Mononuclear cell (primary cell): ENCODE measurements at regions not wholly inside any gene's neighbourhood (a gene's known extent, or its start where the extent isn't known, plus 50 kb on each side); places are given as distances from the start of the nearest gene placed in this dataset.
"Not testable (repeated sequence)": the region's sequence is repeated elsewhere in the genome, so short reads cannot be mapped to it uniquely, and the experiment has no call there.

ENCODE experiments used
- H3K27me3 ChIP-seq: 2 replicates; pipeline ENCODE4 v1.6.0; 2011; ENCODE audit warnings: low read length, control low read depth; ENCODE audit not compliant: insufficient read depth
- H3K4me1 ChIP-seq: 2 replicates; pipeline ENCODE4 v1.5.1; 2011; ENCODE audit warnings: mild to moderate bottlenecking, low read length, control low read depth; ENCODE audit not compliant: insufficient read depth
- H3K4me3 ChIP-seq: 2 replicates; pipeline ENCODE4 v1.5.1; 2011; ENCODE audit warnings: mild to moderate bottlenecking, low read length, moderate library complexity
- H3K9me3 ChIP-seq: 2 replicates; pipeline ENCODE4 v1.5.1; 2011; ENCODE audit warnings: low read depth, mild to moderate bottlenecking, control low read depth, low read length

GRCh38 chr10:28177944-28178637 is 124.8 kb downstream of the MPP7 start:
- no peaks in the 10 kb centered on the region for H3K27me3 ChIP-seq
- H3K4me3 ChIP-seq = peak overlapping the region; percentile 5
- H3K9me3 ChIP-seq = no peaks in the 10 kb centered on the region
- H3K4me1 ChIP-seq = peaks cover 13% of the 10 kb centered on the region

- H3K4me1 ChIP-seq = peaks cover 13% of the 10 kb centered on the region
- H3K27me3 ChIP-seq, H3K9me3 ChIP-seq, H3K4me3 ChIP-seq: not testable (repeated sequence)
Observed at GRCh38 chr10:28176498-28176897, 126.4 kb downstream of the MPP7 start.

GRCh38 chr10:28172223-28172610 is 130.6 kb downstream of the MPP7 start:
- Histone ChIP-seq H3K4me3 (no peak overlapping the region), H3K9me3 (no peaks in the 10 kb centered on the region), H3K27me3 (no peaks in the 10 kb centered on the region), H3K4me1 (no peaks in the 10 kb centered on the region)

DNA sequence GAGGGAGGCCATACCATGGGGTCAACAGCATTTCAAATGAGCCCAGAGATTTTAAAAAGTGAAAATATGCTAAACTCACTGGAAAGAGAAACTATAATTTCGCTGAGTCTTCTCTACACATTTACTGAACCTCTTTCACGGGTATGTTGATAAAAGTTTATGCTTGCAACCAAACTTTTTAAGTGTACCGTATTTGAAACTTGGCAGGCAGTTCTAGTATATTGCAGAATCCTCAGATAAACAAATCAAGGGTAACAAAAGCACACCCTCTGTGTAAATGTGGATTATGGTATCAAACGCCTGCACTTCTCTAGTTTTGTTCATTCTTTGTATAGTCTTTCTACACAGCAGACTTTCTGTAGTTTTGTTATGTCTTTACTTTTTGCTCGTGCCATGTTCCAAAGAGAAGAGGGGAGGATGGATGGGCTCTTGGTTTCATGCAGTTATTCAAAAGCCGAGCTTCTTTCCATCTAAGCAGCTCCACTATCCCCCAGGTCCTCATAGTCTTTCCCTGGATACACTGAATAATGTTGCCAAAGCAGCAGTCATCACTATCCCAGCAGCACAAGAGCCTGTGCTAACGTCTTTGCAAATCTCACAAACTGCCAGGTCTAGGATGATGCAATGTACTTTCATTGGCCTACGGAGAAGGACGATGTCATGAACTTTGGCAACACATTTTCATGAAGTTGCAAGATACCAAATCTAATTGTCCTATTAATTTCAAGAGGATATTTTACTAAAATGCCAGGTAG is 131.2 kb downstream of the MPP7 start:
- Histone ChIP-seq H3K27me3 (no peaks in the 10 kb centered on the region), H3K9me3 (no peaks in the 10 kb centered on the region), H3K4me3 (no peak overlapping the region), H3K4me1 (no peaks in the 10 kb centered on the region)

DNA sequence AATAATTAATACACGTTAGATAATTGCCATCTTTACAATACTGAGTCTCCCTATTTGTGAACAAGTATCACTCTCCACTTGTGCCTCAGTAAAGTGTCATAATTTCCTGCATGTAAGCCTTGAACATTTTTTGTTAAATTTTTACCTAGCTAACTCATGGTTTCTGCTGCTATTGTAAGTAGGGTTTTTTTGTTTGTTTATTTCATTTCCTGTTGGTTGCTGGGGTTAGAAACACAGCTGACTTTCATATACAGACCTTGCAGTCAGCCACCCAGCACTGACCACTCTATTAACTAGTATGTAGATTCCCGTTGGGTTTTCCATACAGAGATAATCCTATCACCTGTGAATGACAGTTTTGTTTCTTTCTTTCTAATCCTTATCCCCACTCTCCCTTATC is 133.3 kb downstream of the MPP7 start:
- no peaks in the 10 kb centered on the region for H3K9me3 ChIP-seq
- no peaks in the 10 kb centered on the region for H3K4me1 ChIP-seq
- no peaks in the 10 kb centered on the region for H3K27me3 ChIP-seq
- no peak overlapping the region for H3K4me3 ChIP-seq

- Histone ChIP-seq H3K27me3 (no peaks in the 10 kb centered on the region), H3K9me3 (no peaks in the 10 kb centered on the region), H3K4me3 (no peak overlapping the region), H3K4me1 (no peaks in the 10 kb centered on the region)
Observed at GRCh38 chr10:28160866-28161405, 141.9 kb downstream of the MPP7 start.

DNA sequence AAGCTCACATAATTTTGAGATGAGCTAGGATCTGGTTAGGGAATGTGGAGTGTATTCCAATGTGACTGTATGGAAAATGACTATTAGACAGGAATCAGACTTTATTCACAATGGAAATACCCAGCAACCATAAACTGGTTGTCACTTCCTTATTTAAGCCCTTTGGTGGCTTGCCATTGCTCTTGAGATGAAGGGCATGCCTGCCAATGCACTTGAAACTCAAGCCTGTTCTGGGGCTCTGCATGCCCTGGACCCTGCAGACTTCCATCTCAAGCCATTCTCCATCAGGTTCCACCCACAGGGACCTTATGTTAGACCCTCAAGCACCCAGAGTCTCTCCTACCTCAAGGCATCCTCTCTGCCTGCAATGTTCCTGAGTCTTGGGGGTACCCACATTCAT is 145.5 kb downstream of the MPP7 start:
- H3K9me3 ChIP-seq = no peaks in the 10 kb centered on the region
- H3K4me1 ChIP-seq = no peaks in the 10 kb centered on the region
- no peak overlapping the region for H3K4me3 ChIP-seq
- H3K27me3 ChIP-seq = no peaks in the 10 kb centered on the region

DNA sequence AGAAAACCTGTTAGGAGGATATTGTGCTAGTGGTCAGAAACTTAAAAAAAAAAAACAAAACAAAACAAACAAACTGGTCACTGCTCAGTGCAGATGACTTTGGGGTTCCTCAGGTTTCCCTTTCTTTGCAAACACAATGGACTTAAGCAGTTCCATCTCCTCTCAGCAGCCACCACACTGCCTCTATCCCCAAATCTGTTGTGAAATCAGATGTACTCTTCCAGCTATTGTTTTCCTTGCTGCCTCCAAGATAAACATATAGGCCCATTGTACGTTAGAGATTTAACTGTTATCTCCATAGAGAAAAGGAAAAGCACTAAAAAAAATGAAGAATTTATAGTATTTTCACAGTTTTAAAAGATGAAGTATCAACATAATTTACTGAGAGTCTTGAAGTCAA is 147.1 kb downstream of the MPP7 start:
- Histone ChIP-seq H3K4me3 (no peak overlapping the region), H3K27me3 (no peaks in the 10 kb centered on the region), H3K4me1 (no peaks in the 10 kb centered on the region), H3K9me3 (no peaks in the 10 kb centered on the region)

DNA sequence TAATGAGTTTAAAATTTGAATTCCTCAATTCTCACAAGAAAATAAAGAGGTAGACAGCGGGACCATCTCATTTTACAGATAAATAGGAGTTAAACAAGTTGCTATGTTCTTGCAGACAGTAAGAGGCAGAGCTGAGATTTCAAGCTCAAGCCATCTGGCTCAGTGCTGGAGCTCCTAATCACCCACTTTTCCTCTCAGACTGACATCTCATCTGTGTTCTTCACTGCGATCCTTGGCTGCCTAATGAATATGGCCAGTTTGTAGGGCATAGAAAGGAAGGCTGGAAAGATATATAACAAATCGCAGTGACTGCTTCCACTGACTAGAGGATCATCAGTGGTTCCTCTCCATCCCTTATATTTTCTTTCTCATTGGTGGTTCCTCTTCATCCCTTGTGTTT is 151.2 kb downstream of the MPP7 start:
- Histone ChIP-seq H3K4me3 (no peak overlapping the region), H3K9me3 (no peaks in the 10 kb centered on the region), H3K27me3 (no peaks in the 10 kb centered on the region), H3K4me1 (no peaks in the 10 kb centered on the region)

DNA sequence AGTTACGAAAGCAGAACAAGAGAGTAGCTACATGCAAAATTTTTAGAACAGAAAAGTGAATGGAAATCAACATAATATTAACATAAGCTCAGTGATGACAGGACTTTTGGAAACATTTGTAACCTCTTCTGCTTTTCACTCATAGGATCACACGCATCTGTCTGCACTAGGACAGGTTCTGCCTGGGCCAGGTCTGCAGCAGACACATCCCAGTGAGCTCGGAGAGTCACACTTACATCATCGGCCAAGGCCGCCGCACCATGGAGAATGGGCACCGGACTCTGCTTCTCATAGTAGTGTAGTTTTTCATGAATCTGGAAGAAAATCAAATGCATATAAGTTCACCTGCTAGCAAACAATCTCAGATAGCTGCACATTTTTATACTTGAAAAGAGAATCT is 150.9 kb upstream of the ODAD2 start:
- no peaks in the 10 kb centered on the region for H3K9me3 ChIP-seq
- no peak overlapping the region for H3K4me3 ChIP-seq
- H3K4me1 ChIP-seq = no peaks in the 10 kb centered on the region
- no peaks in the 10 kb centered on the region for H3K27me3 ChIP-seq

DNA sequence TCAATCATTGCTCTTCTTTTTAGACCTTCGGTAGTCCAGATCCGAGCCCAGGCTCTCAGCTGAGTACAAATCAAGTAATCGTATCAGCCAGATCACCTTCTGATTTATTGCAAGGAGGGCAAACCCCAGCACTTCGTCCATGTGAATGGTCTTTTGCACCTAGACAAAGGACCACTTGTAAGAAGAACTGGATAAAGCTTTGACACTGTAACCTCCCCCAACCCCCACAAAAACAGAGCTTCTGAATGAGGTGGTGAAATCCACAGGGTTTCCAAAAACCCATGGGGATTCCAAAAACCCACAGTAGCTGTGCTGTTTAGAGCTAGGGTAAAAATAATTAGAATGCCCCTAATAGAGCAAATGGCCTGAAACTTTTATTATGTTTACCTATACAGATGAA is 148.8 kb upstream of the ODAD2 start:
- H3K4me3 ChIP-seq = no peak overlapping the region
- no peaks in the 10 kb centered on the region for H3K9me3 ChIP-seq
- H3K27me3 ChIP-seq = no peaks in the 10 kb centered on the region
- H3K4me1 ChIP-seq = no peaks in the 10 kb centered on the region

DNA sequence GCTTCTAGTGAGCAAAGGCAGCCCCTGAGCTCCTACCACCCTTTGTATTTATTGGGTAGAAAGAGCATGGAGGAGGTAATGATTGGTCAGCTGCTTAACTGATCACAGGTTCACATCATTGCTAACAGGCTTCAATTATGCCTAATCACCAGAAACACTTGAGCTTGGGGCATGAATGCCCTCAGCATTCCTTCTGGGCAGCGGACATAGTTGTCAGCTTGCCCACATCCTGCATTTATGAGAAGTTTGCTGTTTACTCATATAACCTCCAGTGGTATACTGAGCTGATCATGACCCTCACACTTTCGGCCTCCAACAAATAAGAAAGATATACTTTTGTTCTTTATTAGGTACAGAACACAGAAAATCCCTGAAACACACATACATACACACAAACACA is 140.3 kb upstream of the ODAD2 start:
- H3K4me3 ChIP-seq = no peak overlapping the region
- H3K27me3 ChIP-seq = no peaks in the 10 kb centered on the region
- no peaks in the 10 kb centered on the region for H3K4me1 ChIP-seq
- H3K9me3 ChIP-seq = peaks cover 21% of the 10 kb centered on the region

DNA sequence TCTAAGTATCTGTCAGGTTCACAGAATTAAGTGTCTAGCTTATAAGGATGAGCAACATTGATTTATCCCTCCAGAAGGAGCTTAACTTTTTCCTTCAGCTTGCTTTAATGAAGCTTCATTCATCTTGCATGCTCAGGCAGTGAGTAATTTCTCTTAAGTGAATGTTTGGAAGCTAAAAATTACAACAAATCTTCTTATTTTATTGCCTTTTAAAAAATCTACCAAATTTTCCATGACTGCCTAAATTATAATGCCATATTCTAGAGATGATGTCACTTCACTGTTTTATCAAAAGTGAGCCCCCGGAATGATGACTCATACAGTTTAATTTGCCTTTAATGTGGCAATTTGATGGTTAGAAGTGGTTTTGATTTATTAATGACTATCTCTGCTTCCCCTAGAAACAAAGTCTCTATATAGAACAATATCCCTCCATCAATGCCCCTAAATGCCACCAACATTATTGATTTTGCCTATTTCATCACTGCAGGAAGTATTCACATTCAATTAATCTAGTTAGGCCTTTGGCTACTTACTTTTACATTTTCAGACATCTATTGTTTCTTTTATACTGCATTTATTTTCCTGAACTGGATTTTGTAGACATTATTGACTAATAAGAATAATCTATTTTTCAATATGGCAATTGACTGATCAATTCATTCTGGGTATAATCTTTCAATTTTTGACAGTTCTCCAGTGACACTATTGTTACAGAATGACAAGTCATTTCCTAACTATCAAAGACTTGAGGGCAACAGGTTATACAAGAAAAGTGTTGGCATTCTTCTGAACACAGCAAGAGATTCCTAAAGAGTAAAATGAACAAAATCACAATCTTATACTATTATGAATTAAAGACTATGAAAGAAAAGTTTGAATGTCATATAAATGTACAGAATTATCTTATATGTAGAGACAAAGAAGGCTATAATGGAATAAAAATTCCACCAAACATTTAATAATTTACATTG is 139.3 kb upstream of the ODAD2 start:
- H3K27me3 ChIP-seq = no peaks in the 10 kb centered on the region
- peaks cover 21% of the 10 kb centered on the region for H3K9me3 ChIP-seq
- H3K4me3 ChIP-seq = no peak overlapping the region
- H3K4me1 ChIP-seq = no peaks in the 10 kb centered on the region

DNA sequence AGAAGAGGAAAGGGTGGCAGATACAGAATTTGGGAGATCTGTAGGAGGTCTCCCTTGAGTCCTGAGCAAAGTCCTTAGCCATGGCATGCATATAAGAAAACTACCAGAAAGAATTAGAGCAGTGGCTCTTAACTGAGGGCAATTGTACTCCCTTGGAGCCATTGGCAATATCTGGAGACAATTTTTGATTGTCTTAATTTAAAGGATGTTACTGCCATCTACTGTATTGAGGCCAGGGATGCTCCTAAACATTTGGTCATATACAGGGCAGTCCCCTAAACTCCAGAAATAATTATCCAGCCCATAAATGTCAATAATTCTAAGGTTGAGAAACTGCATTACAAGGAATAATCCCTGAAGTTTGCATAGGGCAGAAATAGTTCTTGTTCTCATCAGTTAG is 136.4 kb upstream of the ODAD2 start:
- Histone ChIP-seq H3K27me3 (no peaks in the 10 kb centered on the region), H3K4me3 (no peak overlapping the region), H3K4me1 (no peaks in the 10 kb centered on the region), H3K9me3 (peaks cover 21% of the 10 kb centered on the region)

- Histone ChIP-seq H3K9me3 (no peaks in the 10 kb centered on the region), H3K4me3 (no peak overlapping the region), H3K4me1 (no peaks in the 10 kb centered on the region), H3K27me3 (no peaks in the 10 kb centered on the region)
Observed at GRCh38 chr10:28130267-28130666, 131.4 kb upstream of the ODAD2 start.
